HG03039 (cell line): ENCODE measurements at regions not wholly inside any gene's neighbourhood (a gene's known extent, or its start where the extent isn't known, plus 50 kb on each side); places are given as distances from the start of the nearest gene placed in this dataset.

Source experiments
- ATAC-seq: cut with Tn5 transposase; IDR thresholded peaks from one replicate; pipeline ENCODE4 v1.9.1; 2021; ENCODE audit warnings: mild to moderate bottlenecking, moderate library complexity; ENCODE audit not compliant: unreplicated experiment

- ATAC-seq: peak; percentile 99
These were observed 229.7 kb upstream of the TBL1XR1 start for GRCh38 chr3:177426878-177427495.

DNA sequence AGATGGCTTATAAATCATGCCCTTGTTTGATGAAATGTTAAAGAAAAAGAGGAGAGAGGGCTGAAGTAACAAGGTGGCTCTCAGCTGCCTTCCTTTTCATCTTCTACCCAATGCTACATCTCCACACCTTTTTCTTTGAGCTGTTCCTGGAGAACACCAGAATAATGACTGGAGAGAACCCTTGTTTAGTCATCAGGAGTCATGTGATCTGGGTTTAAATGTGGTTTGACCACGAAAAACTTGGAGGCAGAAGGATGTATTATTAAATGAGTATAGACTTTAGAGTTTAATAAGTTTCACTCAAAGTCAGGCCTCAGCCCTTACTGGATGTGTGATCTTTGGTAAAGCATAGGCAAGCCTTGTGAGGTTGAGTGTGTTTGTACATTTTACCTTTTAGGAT is 230.3 kb upstream of the TBL1XR1 start:
- peak; percentile 8 for ATAC-seq

DNA sequence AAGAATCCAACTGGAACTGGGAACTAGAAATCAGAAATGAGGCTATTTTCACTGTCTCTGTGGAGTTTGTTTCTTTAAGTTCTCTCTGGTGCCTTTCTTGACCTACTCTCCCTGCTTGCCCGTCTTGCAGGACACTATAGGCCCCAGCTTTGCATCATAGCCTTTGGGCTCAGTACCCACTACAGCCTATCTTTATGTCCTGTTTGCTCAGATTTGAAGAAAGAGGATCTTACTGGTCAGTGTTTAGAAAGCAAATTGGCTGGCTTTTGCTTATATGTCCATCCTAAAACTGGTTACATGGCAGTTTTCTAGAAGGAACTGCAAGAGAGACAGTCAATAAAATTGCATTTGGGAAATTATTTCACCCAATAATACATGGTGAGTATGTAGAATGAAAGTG is 231.8 kb upstream of the TBL1XR1 start:
- ATAC-seq: no peak

- ATAC-seq: no peak
These were observed 232.5 kb upstream of the TBL1XR1 start for GRCh38 chr3:177429771-177430170.

- no peak for ATAC-seq
These were observed 233.4 kb upstream of the TBL1XR1 start for GRCh38 chr3:177430653-177431052.

DNA sequence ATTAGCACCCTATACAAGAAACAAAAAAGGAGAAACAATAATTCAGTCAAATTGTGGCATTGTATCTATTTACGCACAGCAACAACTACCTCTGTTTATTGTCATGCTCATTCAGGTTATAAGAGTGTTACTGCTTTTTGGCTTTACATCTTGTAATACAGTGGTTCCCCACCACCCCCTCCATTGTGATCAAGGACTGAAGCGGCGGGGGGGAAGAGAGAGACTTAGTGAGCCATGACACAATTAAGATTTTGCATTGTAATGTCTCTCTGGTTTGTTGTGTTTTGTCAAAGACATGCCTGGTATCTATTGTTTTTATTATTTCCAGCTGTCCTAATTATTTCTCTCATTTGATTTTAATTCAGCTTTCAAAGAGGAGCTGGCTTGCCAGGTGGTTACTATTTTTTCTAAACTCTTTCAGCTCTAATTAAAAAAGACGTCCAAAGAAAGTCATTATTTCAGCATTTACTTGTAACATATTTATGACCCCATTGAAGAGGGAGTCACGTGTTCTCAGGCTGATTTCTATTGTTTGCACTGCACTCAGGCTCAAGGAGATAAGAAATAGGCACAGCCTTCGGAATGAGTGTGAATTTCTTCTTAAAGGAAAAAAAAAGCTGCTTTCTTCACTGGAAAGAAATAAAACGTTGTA is 234.4 kb upstream of the TBL1XR1 start:
- no peak for ATAC-seq

DNA sequence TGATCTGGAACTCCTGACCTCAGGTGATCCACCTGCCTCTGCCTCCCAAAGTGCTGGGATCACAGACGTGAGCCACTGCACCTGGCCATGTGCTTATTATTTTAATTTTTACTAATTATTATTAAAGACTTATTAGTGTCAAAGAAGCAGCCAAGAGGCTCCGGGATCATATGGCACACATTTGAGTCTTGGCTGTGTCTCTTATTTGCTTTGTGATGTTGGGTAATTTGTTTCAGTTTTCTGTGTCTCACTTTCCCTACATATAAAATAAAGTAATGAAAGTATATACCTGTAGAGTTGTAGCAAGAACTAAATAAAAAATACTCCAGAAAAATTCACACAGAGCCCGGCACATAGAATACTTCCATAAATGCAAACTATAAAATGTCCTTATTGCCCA is 238.0 kb upstream of the TBL1XR1 start:
- no peak for ATAC-seq

DNA sequence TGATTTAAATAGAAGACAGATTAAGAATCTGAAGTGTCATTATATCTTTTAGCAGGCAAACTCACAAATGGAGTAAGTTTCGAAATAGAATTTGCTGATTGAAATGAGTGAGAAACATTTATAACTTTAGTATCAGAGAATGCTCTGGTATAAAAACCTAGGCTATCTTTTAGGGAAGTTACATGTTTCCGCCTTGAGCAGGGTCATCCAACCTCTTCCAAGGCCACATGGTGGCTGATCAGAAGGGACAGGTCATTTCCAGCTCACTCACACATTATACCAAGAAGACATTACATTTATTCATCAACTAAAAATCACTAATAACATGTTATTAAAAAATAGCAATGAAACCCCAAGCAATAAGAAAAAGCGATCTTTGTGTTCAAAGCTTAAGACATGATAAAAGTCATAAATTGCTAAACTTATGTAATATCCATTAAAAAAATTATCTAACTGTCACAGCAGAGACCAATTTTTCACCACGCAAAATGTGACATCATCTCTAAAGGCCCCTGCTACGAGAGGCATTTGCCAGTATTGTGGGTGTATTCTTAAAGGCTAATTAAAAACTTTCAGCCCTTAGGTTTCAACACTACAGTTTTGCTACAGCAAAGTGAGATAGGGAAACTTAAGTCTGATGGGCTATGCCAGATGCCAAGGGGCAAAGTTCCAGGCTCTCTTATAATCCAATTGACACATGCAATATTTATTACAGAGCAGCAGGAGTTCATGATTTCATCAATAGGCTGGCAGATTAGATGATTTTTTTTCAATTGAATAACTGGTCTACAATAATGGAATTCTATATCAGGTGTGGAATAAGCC is 240.4 kb upstream of the TBL1XR1 start:
- ATAC-seq: no peak

DNA sequence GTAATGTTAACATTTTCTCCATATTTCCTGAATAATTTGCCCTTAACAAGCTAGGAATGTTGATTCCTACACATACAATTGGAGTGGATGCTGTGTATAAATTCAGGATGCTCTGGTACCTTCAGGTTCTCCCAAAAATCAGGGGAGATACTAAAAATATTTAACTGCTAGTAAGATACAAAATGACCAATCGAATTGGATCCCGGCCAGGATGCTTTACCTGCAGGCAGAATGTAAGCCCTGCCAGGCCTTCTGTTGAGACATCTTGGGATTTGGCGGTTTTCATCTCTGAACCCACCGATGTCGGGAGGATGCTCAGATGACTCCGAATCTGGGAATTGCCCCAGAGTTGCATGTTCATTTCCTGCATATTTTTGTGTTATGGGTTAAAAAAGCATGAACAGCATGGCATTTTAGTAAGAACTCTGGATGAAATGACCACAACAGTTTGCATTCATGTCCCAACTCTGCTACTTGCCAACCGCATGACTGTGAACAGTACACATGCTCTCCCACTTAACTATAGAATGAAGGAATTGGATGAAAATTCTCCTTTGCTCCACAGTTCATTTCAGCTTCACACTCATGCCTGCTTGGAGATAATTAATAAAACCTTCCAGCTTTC is 241.4 kb upstream of the TBL1XR1 start:
- no peak for ATAC-seq

- no peak for ATAC-seq
These were observed 242.5 kb upstream of the TBL1XR1 start for GRCh38 chr3:177439694-177440269.

DNA sequence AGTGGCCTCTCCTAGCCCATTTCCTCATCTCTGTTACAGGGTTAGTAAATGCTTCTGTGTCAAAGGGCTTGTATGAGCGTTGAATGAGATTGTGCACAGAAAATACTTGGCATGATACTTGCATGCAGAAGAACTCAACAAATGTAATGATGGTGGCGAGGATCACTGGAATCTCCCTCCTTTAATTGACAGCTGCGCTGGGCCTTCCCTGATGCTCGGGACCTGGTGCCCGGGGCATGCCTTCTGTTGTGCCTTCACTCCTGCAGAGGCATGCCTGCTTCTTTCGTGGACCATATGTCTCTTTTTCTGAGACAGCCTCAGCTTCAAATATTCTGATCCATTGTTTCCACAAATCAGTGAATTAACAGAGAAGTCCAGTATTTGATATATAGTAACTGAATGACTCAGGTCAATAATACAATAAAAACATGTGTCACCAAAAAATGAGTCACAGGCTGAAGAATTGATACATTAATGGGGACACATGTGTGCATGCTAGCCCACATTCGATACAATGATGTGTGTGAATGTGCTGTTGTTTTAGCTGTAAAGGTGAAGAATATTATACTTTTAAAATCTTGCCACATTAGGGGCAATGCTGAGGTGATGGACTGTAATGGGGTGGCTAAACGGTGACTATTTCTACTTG is 243.3 kb upstream of the TBL1XR1 start:
- no peak for ATAC-seq

DNA sequence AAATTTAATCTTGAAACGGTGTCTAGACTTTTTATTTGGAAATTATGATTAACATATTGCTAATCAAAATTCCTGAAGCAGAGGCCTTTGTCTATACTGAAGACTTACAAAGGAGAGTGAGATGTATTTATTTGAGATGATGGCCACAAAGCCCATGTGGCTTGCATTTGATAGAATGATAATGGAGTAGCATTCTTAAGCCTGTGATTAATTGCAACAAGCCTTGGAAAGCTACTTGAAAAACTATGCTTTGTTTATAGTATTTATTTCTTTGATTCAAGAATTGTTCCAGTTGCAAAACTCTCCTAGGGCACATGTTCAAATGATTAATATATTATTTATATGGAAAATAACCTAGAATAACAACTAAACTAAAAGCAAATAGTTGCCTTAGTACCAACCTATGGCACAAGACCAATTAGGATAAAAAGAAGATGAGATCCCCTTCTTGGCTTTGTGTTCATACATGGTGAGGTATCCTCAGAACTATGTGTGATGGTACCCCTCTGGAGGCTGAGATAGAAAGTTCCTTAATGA is 244.1 kb upstream of the TBL1XR1 start:
- ATAC-seq: no peak

DNA sequence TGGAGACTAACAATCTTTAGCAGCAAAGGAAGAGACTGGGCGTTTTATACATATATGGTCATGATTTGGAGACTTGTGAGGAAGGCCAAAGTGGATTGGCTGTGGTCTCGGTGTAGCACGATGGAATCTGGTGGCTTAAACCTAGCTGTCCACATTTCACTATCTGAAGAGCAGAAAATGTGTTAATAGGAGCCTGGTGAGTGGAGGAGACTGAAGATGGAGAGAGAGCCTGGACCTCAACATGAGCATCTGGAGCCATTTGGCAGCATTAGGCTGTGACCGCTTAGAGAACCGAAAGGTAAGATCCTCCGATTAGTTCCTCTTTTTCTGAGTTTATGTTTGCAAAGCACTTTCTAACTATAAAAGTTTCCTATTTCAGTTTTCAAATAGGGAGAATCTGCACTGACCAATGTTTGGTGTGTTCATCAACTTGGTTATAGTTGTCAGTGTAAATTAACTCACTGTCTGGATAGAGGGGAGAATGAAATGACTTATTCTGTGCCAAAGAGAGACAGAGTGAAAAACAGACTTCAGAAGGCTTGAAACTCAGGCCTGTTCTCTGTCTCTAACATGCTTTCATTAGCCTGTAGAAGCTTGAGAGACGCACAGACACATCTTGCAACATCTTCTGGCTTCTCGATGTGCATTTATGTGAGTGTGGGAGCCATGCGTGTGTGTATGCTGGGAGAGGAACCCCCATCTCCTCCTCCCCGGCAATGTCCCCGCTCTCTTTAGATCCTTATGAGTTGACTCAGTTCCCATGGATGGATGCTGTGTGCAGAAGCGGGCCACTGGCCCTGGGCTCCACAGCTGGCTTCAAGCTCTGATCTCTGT is 244.7 kb upstream of the TBL1XR1 start:
- ATAC-seq: peak; percentile 97

DNA sequence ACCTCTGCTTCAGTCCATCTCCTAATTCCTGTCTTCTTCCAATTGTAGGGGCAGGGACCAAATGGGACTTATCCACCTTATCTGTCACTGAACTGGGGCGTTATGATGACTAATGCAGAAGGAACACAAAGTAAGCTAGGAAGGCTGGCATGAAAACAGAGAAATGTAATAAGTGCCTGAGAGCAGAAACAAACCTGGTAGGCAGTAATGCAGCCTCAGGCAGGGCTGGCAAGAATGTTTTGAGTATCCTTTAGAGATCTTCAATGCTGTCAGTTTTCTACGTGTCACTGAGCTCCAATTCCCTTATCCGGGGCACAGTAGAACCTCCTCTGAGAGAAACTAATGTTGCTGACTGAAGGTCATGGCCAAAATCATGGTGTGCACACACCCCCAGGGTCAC is 246.2 kb upstream of the TBL1XR1 start:
- ATAC-seq: no peak

GRCh38 chr3:177444696-177445095 is 247.4 kb upstream of the TBL1XR1 start:
- ATAC-seq: no peak

- no peak for ATAC-seq
These were observed 248.3 kb upstream of the TBL1XR1 start for GRCh38 chr3:177445549-177445948.

DNA sequence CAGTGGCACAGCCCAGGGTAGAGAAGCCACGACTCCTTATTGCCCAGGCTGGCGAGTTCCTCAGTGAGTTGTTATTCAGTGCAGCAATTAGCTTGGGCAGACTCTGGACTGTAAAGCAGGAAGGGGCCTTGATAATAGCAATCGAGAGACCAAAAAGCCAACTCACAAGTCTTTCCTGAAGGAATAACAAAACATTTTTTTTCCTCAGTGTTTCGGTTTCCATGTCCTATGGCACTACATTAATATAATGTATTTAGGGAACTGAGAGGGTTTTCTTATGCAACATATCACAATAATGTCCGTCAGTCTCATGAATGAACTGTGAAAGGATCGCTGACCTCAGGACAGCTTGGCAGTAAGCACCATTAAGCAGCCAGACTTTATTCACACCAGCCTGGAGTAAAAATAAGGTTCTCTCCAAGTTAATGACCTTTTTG is 248.9 kb upstream of the TBL1XR1 start:
- no peak for ATAC-seq

GRCh38 chr3:177447938-177448337 is 250.7 kb upstream of the TBL1XR1 start:
- ATAC-seq: no peak

DNA sequence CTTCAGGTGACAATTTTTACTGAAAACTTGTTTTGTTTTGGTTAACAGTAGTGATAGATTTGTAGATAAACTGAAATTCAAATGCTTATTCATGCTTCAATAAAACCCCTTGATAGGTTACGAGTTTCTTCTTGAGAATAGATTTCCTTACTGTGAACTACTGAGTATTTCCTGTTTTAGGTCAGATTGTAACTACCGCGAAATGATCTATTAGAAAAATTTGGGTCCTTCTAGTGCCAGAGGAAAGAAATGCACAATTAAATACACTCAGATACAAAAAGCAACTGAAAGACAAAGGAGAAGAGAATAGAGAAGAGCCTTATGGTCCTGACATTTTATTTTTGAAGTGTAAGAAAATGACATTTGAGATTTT is 251.7 kb upstream of the TBL1XR1 start:
- ATAC-seq: peak; percentile 18
